ENCODE measurements at regions not wholly inside any gene's neighbourhood (a gene's known extent, or its start where the extent isn't known, plus 50 kb on each side); places are given as distances from the start of the nearest gene placed in this dataset.

- TF ChIP-seq IRF5 (IDR thresholded peaks at IDR 0.05; ENCODE audit: borderline replicate concordance): no peak
- no peak for TF ChIP-seq CHD2 (IDR thresholded peaks at IDR 0.05; ENCODE audit: borderline replicate concordance, low read depth, low read length)
- no peak for TF ChIP-seq RAD51 (IDR thresholded peaks at IDR 0.05)
- TF ChIP-seq BCL11A (IDR thresholded peaks at IDR 0.05; ENCODE audit: low read depth, low read length): no peak
- no peak for TF ChIP-seq MEF2A (IDR thresholded peaks at IDR 0.05; ENCODE audit: insufficient read depth, low read depth, low read length)
Observed at GRCh38 chr2:36235426-36235825, 120.2 kb upstream of the CRIM1 start (continued).

GRCh38 chr2:36223259-36223658, 132.3 kb upstream of the CRIM1 start:
- RAD21 ChIA-PET (ENCODE audit: unreplicated experiment): no interaction called here
- BruUV-seq (replicated peaks): no TSS peak
- SMC1A ChIA-PET (ENCODE audit: uncharacterized antibody, unreplicated experiment): no interaction called here

More at GRCh38 chr2:36223259-36223658, 132.3 kb upstream of the CRIM1 start:
- H2AFZ ChIP-seq (ENCODE audit: control insufficient read depth, low read depth, low read length): no peak overlapping the region
- ChIA-PET POLR2A (no interaction called here), CTCF (no interaction called here)
- no peaks in the 10 kb centered on the region for H3K79me2 ChIP-seq (ENCODE audit: control insufficient read depth, insufficient read depth, low read length)
- DNase-seq (ENCODE audit: low read depth, low spot score) (no peak), ATAC-seq (no peak), FAIRE-seq (no peak)
- no peaks in the 10 kb centered on the region; a peak in 1 of 4 replicates for H3K27me3 ChIP-seq (replicated peaks in 1 of 2; ENCODE audit: control insufficient read depth in 2 of 2, insufficient read depth in 2 of 2, low read length in 1 of 2)
- no peaks in the 10 kb centered on the region for H4K20me1 ChIP-seq (ENCODE audit: control insufficient read depth, insufficient read depth)
- H3K4me1 ChIP-seq (ENCODE audit: control insufficient read depth, insufficient read depth, low read length): no peaks in the 10 kb centered on the region
- no peak overlapping the region for H3K27ac ChIP-seq (ENCODE audit: control insufficient read depth, insufficient read depth)
- H3K4me2 ChIP-seq (ENCODE audit: control insufficient read depth, insufficient read depth): no peak overlapping the region
- H3K9ac ChIP-seq (ENCODE audit: control insufficient read depth, insufficient read depth, low read length): no peak overlapping the region
- intact Hi-C loops (cut with micrococcal nuclease; ENCODE audit: unreplicated experiment): no loop called here
- no peaks in the 10 kb centered on the region for H3K9me3 ChIP-seq (replicated peaks; ENCODE audit: control insufficient read depth, insufficient read depth, low read length)
- H3K4me3 ChIP-seq: no peak overlapping the region
- H3K36me3 ChIP-seq (ENCODE audit: control insufficient read depth in 2 of 2, insufficient read depth in 2 of 2, low read length in 1 of 2): no peaks in the 10 kb centered on the region
- 16% methylated on average over 3 of the region's 3 CpGs for WGBS (ENCODE audit: insufficient coverage, insufficient replicate concordance, low lambda C conversion rate, missing lambda C conversion rate)
- in situ Hi-C loops (cut with MboI): no loop called here
- TF ChIP-seq MAX (IDR thresholded peaks at IDR 0.05; ENCODE audit: low read depth, low read length): no peak
- TF ChIP-seq NFYA (IDR thresholded peaks at IDR 0.05; ENCODE audit: borderline replicate concordance, low read depth, low read length): no peak
- no peak for TF ChIP-seq ESRRA (IDR thresholded peaks at IDR 0.05; ENCODE audit: low read length)
- TF ChIP-seq FOXK2 (IDR thresholded peaks at IDR 0.05): no peak
- TF ChIP-seq SRF (IDR thresholded peaks at IDR 0.05; ENCODE audit: low read depth in 2 of 2, low read length in 2 of 2): no peak
- TF ChIP-seq IRF4 (IDR thresholded peaks at IDR 0.05; ENCODE audit: low read depth, low read length): no peak
- TF ChIP-seq SMC3 (IDR thresholded peaks at IDR 0.05; ENCODE audit: borderline replicate concordance, low read length): no peak
- TF ChIP-seq NFYB (IDR thresholded peaks at IDR 0.05; ENCODE audit: insufficient read depth, low read depth, low read length): no peak
- TF ChIP-seq KLF5 (IDR thresholded peaks at IDR 0.05; ENCODE audit: partially characterized antibody): no peak
- no peak for TF ChIP-seq NKRF (conservative IDR thresholded peaks at IDR 0.05)
- no peak for TF ChIP-seq FOXM1 (IDR thresholded peaks at IDR 0.05; ENCODE audit: low read depth, low read length)
- TF ChIP-seq POLR2AphosphoS2 (IDR thresholded peaks at IDR 0.05; ENCODE audit: low read depth, low read length): no peak
- TF ChIP-seq TCF7 (IDR thresholded peaks at IDR 0.05; ENCODE audit: borderline replicate concordance): no peak
- no peak for TF ChIP-seq ZNF207 (IDR thresholded peaks at IDR 0.05; ENCODE audit: borderline replicate concordance)

All from GM12878 (cell line).